Testis (tissue), 2 donors: ENCODE measurements at regions not wholly inside any gene's neighbourhood (a gene's known extent, or its start where the extent isn't known, plus 50 kb on each side); places are given as distances from the start of the nearest gene placed in this dataset.
A peak's percentile ranks its signal among the peaks of the same experiment; 100 is the strongest.

Experiments used
- DNase-seq: peaks from one replicate; pipeline ENCODE4 v3.0.0-alpha.2; 2019
- H3K27ac ChIP-seq, 2 donors: fragments of 200-600 bp; sonication (generic); one replicate each; pipeline ENCODE4 v1.5.1; 2019
- H3K27me3 ChIP-seq: fragments of 200-600 bp; sonication (generic); one replicate; pipeline ENCODE4 v1.5.1; 2019
- H3K36me3 ChIP-seq: fragments of 200-600 bp; sonication (generic); one replicate; pipeline ENCODE4 v1.5.1; 2017; ENCODE audit warnings: low read depth; ENCODE audit errors: missing control alignments
- H3K4me1 ChIP-seq: fragments of 200-600 bp; sonication (generic); one replicate; pipeline ENCODE4 v1.5.1; 2019
- H3K4me3 ChIP-seq, 2 donors: fragments of 200-600 bp; sonication (generic); one replicate each; pipeline ENCODE4 v1.5.1; 2017 to 2019
- H3K9me3 ChIP-seq: fragments of 200-600 bp; sonication (generic); one replicate; pipeline ENCODE4 v1.5.1; 2017
- POLR2A ChIP-seq: fragments of 450-650 bp; IDR thresholded peaks from one replicate; pipeline ENCODE4 v1.6.1; 2017; ENCODE audit warnings: antibody characterized with exemption, mild to moderate bottlenecking, moderate library complexity
- WGBS, 2 donors: methylation state at CpG; one replicate each; pipeline ENCODE4 v1.1.5; 2018; 5-methylcytosine and 5-hydroxymethylcytosine counted together
- intact Hi-C: fragments of 100-400 bp; cut with DNase I; formaldehyde crosslinking; loops from one replicate; pipeline ENCODE4 v1.15.1; 2023; ENCODE audit warnings: low total_unique reads
- TF ChIP-seq, protein P1 (sequence below), 3 experiments: fragments of 450-650 bp in 2 of 3; fragments of 200-600 bp in 1 of 3; sonication (generic) in 1 of 3; IDR thresholded peaks; one replicate each; pipeline ENCODE4 v1.5.1; 2016 to 2019; ENCODE audit warnings: antibody characterized with exemption in 3 of 3, mild to moderate bottlenecking in 2 of 3, moderate library complexity in 1 of 3

DNA sequence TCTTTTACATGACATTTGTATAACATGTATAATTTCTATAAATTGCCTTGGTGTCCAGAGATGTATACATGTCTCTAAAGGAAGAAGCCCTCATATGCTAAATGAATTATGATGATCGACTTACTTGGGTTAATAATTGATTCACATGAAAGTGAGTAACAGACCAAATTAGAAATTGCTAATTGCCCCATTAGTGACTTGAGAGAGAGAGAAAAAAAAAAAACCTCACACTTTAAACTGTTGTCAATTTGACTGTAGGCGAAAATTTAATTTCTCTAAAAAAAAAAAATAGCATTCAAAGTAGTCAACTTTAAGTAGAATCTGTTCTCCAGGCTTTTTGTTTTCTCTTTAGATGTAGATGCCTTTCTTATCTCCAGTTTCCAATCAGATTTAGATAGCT lies 383.3 kb downstream of the SH2D4B start:
- no peak for TF ChIP-seq POLR2A
- TF ChIP-seq, protein P1, sequence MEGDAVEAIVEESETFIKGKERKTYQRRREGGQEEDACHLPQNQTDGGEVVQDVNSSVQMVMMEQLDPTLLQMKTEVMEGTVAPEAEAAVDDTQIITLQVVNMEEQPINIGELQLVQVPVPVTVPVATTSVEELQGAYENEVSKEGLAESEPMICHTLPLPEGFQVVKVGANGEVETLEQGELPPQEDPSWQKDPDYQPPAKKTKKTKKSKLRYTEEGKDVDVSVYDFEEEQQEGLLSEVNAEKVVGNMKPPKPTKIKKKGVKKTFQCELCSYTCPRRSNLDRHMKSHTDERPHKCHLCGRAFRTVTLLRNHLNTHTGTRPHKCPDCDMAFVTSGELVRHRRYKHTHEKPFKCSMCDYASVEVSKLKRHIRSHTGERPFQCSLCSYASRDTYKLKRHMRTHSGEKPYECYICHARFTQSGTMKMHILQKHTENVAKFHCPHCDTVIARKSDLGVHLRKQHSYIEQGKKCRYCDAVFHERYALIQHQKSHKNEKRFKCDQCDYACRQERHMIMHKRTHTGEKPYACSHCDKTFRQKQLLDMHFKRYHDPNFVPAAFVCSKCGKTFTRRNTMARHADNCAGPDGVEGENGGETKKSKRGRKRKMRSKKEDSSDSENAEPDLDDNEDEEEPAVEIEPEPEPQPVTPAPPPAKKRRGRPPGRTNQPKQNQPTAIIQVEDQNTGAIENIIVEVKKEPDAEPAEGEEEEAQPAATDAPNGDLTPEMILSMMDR (IDR thresholded peaks at IDR 0.05), result no peak
- intact Hi-C loops, result loop anchor here (10.0 kb wide), 1 partner anchor 256 kb away; no protein-coding TSS in a partner anchor
- H3K4me1 ChIP-seq, result no peaks in the 10 kb centered on the region
- H3K4me3 ChIP-seq, result no peak overlapping the region
- H3K27ac ChIP-seq, result no peak overlapping the region
- no peaks in the 10 kb centered on the region for H3K36me3 ChIP-seq
- WGBS, 2 donors, result 83 to 88% methylated on average over 2 of the region's 2 CpGs
- no peaks in the 10 kb centered on the region for H3K27me3 ChIP-seq
- DNase-seq, result no peak
- no peaks in the 10 kb centered on the region for H3K9me3 ChIP-seq

DNA sequence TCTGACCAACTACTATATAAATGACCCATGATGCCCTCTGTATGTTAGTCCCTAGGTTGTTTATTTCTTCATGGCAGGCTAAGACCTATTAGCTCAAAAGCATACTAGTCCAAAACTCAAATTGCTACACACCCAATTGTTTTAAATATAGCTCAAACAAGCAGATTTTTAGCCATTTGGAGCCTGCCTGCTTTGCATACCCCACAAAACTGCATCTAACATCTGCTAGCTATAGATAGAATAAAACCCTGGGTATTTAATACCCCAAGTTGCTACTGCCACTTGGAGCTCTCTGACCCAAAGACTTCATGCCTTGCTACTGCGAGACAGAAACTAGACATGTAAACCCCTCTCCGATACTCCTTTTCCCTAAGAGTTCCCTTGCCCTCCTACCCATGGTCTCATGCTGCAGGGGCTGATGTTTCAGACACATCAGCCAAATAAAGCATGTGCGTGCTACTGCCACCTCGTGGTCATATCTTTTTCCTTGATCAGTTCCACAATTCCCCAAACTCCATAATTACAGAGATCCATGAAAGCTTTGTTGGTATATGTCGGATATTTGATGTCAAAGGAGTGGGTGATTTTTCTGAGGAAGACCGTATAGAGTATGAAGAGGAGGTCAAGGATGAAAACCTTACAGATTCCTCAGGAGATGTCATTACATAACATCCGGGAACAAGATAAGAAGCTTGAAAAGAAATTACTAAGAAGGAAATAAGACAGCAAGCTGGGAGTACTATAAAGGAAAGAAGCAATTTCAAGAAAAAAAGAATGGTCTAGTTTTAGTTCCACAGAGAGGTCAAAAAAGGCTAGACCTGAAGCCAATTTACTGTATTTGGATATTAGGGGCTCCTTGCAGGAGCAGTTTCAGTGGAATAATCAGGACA lies 386.6 kb downstream of the SH2D4B start:
- Histone ChIP-seq H3K27me3 (no peaks in the 10 kb centered on the region), H3K4me3 (no peak overlapping the region), H3K27ac (no peak overlapping the region), H3K9me3 (no peaks in the 10 kb centered on the region), H3K4me1 (no peaks in the 10 kb centered on the region), H3K36me3 (no peaks in the 10 kb centered on the region)
- intact Hi-C loops, result loop anchor here (10.0 kb wide), 1 partner anchor 260 kb away; no protein-coding TSS in a partner anchor
- no peak for TF ChIP-seq POLR2A
- TF ChIP-seq, protein P1 (IDR thresholded peaks at IDR 0.05), result peak; percentile 39 to 71 (median 57)
- peak; percentile 72 for DNase-seq
- 45 to 49% methylated on average over 7 of the region's 7 CpGs for WGBS, 2 donors

DNA sequence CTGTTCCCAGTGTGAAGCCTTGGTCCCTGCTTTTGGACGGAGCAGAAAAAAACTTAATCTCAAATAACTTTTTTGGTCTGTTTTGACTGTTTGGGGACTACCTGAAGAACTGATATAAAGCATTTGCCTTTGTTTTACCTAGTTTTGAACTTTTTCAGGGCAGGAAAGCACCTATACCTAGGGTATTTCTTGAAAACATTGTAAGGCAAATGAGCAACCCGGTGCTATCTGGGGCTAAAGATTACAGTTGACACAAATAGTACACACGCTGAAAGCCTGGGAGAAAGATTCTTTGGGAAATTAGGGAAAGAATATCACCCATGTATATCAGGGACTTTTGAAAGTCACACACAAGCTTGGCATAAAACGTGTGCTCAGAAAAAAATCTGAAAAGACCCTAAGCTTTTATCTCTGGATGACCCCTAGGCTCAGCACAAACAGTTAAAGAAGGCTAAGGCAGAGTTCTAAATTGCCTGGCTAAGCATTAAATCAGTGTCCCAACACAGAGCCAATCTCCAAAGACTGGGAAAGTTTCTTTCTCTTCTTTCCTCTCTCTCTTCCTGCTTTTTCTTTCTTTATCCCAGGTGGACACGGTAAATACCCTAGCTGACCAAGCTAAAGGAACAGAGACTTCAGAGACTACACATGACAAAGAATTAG lies 389.8 kb downstream of the SH2D4B start:
- H3K9me3 ChIP-seq, result no peaks in the 10 kb centered on the region
- WGBS, 2 donors, result 55 to 64% methylated on average over 5 of the region's 5 CpGs
- intact Hi-C loops, result loop anchor here (10.0 kb wide), 1 partner anchor 263 kb away; no protein-coding TSS in a partner anchor
- H3K4me1 ChIP-seq, result no peaks in the 10 kb centered on the region
- H3K27ac ChIP-seq, result no peak overlapping the region
- no peak for DNase-seq
- H3K36me3 ChIP-seq, result no peaks in the 10 kb centered on the region
- TF ChIP-seq, protein P1 (IDR thresholded peaks at IDR 0.05), result no peak
- TF ChIP-seq POLR2A, result no peak
- H3K27me3 ChIP-seq, result no peaks in the 10 kb centered on the region
- H3K4me3 ChIP-seq, result no peak overlapping the region

DNA sequence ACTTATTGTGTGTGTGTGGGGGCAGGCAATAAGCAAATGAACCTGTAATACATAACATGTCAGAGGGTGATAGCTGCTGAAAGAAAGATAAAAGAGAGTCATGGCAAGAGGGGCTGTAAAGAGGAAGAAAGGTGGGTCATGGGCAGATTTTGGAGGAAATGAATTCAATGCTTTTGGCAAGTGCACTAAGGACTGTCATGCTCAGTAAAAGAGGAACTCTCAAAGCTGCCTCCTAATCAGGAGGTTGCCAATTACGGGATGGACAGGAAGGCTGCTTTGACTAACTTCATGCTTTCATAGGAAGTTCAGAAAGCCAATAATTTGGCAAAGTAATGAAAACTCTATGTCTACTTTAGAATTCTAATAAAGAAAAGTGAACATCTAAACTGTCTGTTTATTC lies 401.2 kb downstream of the SH2D4B start:
- H3K4me3 ChIP-seq, result no peak overlapping the region
- H3K36me3 ChIP-seq, result no peaks in the 10 kb centered on the region
- no peaks in the 10 kb centered on the region for H3K27me3 ChIP-seq
- TF ChIP-seq, protein P1 (IDR thresholded peaks at IDR 0.05), result no peak
- no peak for TF ChIP-seq POLR2A
- H3K4me1 ChIP-seq, result no peaks in the 10 kb centered on the region
- H3K27ac ChIP-seq, result no peak overlapping the region
- 33 to 71% methylated on average over 1 of the region's 1 CpG for WGBS, 2 donors
- no peaks in the 10 kb centered on the region for H3K9me3 ChIP-seq
- DNase-seq, result no peak
- intact Hi-C loops, result no loop called here
